ENCODE measurements at regions not wholly inside any gene's neighbourhood (a gene's known extent, or its start where the extent isn't known, plus 50 kb on each side); places are given as distances from the start of the nearest gene placed in this dataset.

GRCh38 chrX:98480606-98481005, 1596.9 kb downstream of the RPA4 start:
- no peak overlapping the region for H3K4me3 ChIP-seq
- no peaks in the 10 kb centered on the region for H3K9me3 ChIP-seq
- H3K27me3 ChIP-seq, result no peaks in the 10 kb centered on the region
- no peaks in the 10 kb centered on the region for H3K4me1 ChIP-seq
- TF ChIP-seq CTCF (IDR thresholded peaks at IDR 0.05) (no peak), POLR2A (IDR thresholded peaks at IDR 0.05) (no peak)
- DNase-seq, result no peak
- H3K36me3 ChIP-seq, result no peaks in the 10 kb centered on the region
- no peak overlapping the region for H3K27ac ChIP-seq
- intact Hi-C loops (cut with DNase I; ENCODE audit: low total_unique reads), result no loop called here

GRCh38 chrX:98481636-98482035, 1597.9 kb downstream of the RPA4 start:
- no peak overlapping the region for H3K4me3 ChIP-seq
- intact Hi-C loops (cut with DNase I; ENCODE audit: low total_unique reads), result no loop called here
- TF ChIP-seq CTCF (IDR thresholded peaks at IDR 0.05) (no peak), POLR2A (IDR thresholded peaks at IDR 0.05) (no peak)

GRCh38 chrX:98490670-98491069, 1607.0 kb downstream of the RPA4 start:
- intact Hi-C loops (cut with DNase I; ENCODE audit: low total_unique reads), result no loop called here
- no peaks in the 10 kb centered on the region for H3K36me3 ChIP-seq
- H3K27me3 ChIP-seq, result peaks cover 0 to 9% of the 10 kb centered on the region in 2 donors
- H3K27ac ChIP-seq, result no peak overlapping the region
- no peak overlapping the region for H3K4me3 ChIP-seq
- no peak for DNase-seq
- no peaks in the 10 kb centered on the region for H3K9me3 ChIP-seq
- TF ChIP-seq CTCF (IDR thresholded peaks at IDR 0.05) (no peak), POLR2A (IDR thresholded peaks at IDR 0.05) (no peak)
- H3K4me1 ChIP-seq, result no peaks in the 10 kb centered on the region

More at GRCh38 chrX:98481636-98482035, 1597.9 kb downstream of the RPA4 start:
- Histone ChIP-seq H3K36me3 (no peaks in the 10 kb centered on the region), H3K4me1 (no peaks in the 10 kb centered on the region), H3K27me3 (no peaks in the 10 kb centered on the region), H3K9me3 (no peaks in the 10 kb centered on the region), H3K27ac (no peak overlapping the region)
- no peak for DNase-seq

- Histone ChIP-seq H3K36me3 (no peaks in the 10 kb centered on the region), H3K4me1 (no peaks in the 10 kb centered on the region), H3K27me3 (no peaks in the 10 kb centered on the region), H3K27ac (no peak overlapping the region), H3K9me3 (no peaks in the 10 kb centered on the region), H3K4me3 (no peak overlapping the region)
- intact Hi-C loops (cut with DNase I; ENCODE audit: low total_unique reads), result no loop called here
- no peak for DNase-seq
- no peak for TF ChIP-seq CTCF (IDR thresholded peaks at IDR 0.05)
- TF ChIP-seq POLR2A (IDR thresholded peaks at IDR 0.05), result no peak
These were observed 1617.7 kb downstream of the RPA4 start for GRCh38 chrX:98501426-98501825.

- Histone ChIP-seq H3K36me3 (no peaks in the 10 kb centered on the region), H3K4me3 (no peak overlapping the region), H3K27ac (no peak overlapping the region), H3K9me3 (no peaks in the 10 kb centered on the region), H3K4me1 (no peaks in the 10 kb centered on the region), H3K27me3 (no peaks in the 10 kb centered on the region)
- TF ChIP-seq POLR2A (IDR thresholded peaks at IDR 0.05), result no peak
- TF ChIP-seq CTCF (IDR thresholded peaks at IDR 0.05), result no peak
- DNase-seq, result no peak
- intact Hi-C loops (cut with DNase I; ENCODE audit: low total_unique reads), result no loop called here
These were observed 1623.2 kb downstream of the RPA4 start for GRCh38 chrX:98506907-98507306.
